ENCODE measurements at regions not wholly inside any gene's neighbourhood (a gene's known extent, or its start where the extent isn't known, plus 50 kb on each side); places are given as distances from the start of the nearest gene placed in this dataset.

- Histone ChIP-seq H3K4me3 (ENCODE audit: low read depth, low read length) (no peak overlapping the region), H3K36me3 (ENCODE audit: control insufficient read depth in 2 of 2, insufficient read depth in 1 of 2, low read length in 2 of 2) (no peaks in the 10 kb centered on the region), H3K9me3 (ENCODE audit: control insufficient read depth, insufficient read depth, low read depth, low read length) (no peaks in the 10 kb centered on the region), H3K4me1 (ENCODE audit: control insufficient read depth, insufficient read depth, low read length) (no peaks in the 10 kb centered on the region; the same call in 1 of the 2 replicates), H3K27ac (ENCODE audit: extremely low read depth, low read depth, low read length) (no peak overlapping the region)
- TF ChIP-seq ZNF350 (tag by site-specific recombination; IDR thresholded peaks at IDR 0.05) (no peak), ZNF521 (tag by site-specific recombination; IDR thresholded peaks at IDR 0.05) (no peak), ZNF701 (tag by site-specific recombination; IDR thresholded peaks at IDR 0.05) (no peak), ZNF398 (tag by site-specific recombination; IDR thresholded peaks at IDR 0.05) (no peak), ZNF843 (tag by site-specific recombination; IDR thresholded peaks at IDR 0.05) (no peak), ZNF112 (tag by site-specific recombination; IDR thresholded peaks at IDR 0.05) (no peak), KLF10 (tag by site-specific recombination; IDR thresholded peaks at IDR 0.05) (no peak), ZBTB48 (tag by site-specific recombination; IDR thresholded peaks at IDR 0.05) (no peak), ZNF266 (tag by site-specific recombination; IDR thresholded peaks at IDR 0.05; ENCODE audit: low read depth) (no peak), GFI1B (tag by site-specific recombination; IDR thresholded peaks at IDR 0.05) (no peak), ZNF830 (tag by site-specific recombination; IDR thresholded peaks at IDR 0.05; ENCODE audit: low read depth) (no peak), ZSCAN16 (tag by site-specific recombination; IDR thresholded peaks at IDR 0.05) (no peak), ZNF626 (tag by site-specific recombination; IDR thresholded peaks at IDR 0.05) (no peak), ZNF777 (tag by site-specific recombination; IDR thresholded peaks at IDR 0.05; ENCODE audit: borderline replicate concordance) (no peak), GLIS1 (tag by site-specific recombination; IDR thresholded peaks at IDR 0.05) (no peak), MEIS1 (CRISPR knock-in tag; IDR thresholded peaks at IDR 0.05; ENCODE audit: borderline replicate concordance) (no peak), KLF1 (tag by site-specific recombination; IDR thresholded peaks at IDR 0.05) (no peak), KLF8 (tag by site-specific recombination; IDR thresholded peaks at IDR 0.05) (no peak)
- TF ChIP-seq, protein P1, sequence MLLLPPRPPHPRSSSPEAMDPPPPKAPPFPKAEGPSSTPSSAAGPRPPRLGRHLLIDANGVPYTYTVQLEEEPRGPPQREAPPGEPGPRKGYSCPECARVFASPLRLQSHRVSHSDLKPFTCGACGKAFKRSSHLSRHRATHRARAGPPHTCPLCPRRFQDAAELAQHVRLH (tag by site-specific recombination; IDR thresholded peaks at IDR 0.05) = no peak
- ChIA-PET CTCF (interaction anchor here (0.7 to 0.8 kb wide), 2 partner anchors 260 to 1600 kb away, joined by 3 read pairs; no protein-coding TSS in a partner anchor), POLR2A (no interaction called here)
These were observed 322.5 kb downstream of the BMP2 start for GRCh38 chr20:7090001-7090400.

GRCh38 chr20:7090811-7091210 is 323.3 kb downstream of the BMP2 start:
- no peaks in the 10 kb centered on the region for H3K9me3 ChIP-seq (ENCODE audit: control insufficient read depth, insufficient read depth, low read depth, low read length)
- CTCF ChIA-PET = interaction anchor here (0.6 to 1.1 kb wide), 4 partner anchors 71 to 1599 kb away, joined by 3 read pairs; no protein-coding TSS in a partner anchor

DNA sequence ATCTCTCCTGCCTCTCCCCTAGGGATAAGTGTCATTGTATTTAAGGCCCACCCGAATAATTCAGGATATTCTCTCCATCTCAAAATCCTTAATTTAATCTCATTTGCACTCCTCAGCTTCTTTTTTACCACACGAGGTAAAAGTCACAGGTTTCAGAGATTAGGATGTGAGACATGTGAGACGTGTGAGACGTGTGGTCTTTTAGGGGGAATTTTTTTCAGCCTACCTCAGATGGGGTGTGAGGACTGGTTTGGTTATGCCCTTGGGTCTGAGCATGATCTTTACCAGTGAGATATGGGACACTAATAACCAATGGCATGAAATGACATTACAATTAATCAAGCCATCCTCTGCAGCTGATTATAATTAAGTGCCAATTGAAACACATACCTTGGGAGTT is 324.2 kb downstream of the BMP2 start:
- H3K36me3 ChIP-seq (ENCODE audit: control insufficient read depth in 2 of 2, insufficient read depth in 1 of 2, low read length in 2 of 2) = no peaks in the 10 kb centered on the region
- no peaks in the 10 kb centered on the region for H3K4me1 ChIP-seq (ENCODE audit: control insufficient read depth, insufficient read depth, low read length)
- ChIA-PET POLR2A (no interaction called here), CTCF (interaction anchor here (0.6 to 1.1 kb wide), 4 partner anchors 71 to 1084 kb away, joined by 3 read pairs; no protein-coding TSS in a partner anchor)
- H3K27ac ChIP-seq (ENCODE audit: extremely low read depth, low read depth, low read length) = no peak overlapping the region
- H3K4me3 ChIP-seq (ENCODE audit: low read depth, low read length) = no peak overlapping the region
- H3K9me3 ChIP-seq (ENCODE audit: control insufficient read depth, insufficient read depth, low read depth, low read length) = no peaks in the 10 kb centered on the region
- no peak for TF ChIP-seq RBAK (tag by site-specific recombination; IDR thresholded peaks at IDR 0.05)
- no peak for TF ChIP-seq ZBTB8A (tag by site-specific recombination; IDR thresholded peaks at IDR 0.05)
- no peak for TF ChIP-seq ZNF704 (tag by site-specific recombination; IDR thresholded peaks at IDR 0.05)
- TF ChIP-seq ZNF658 (tag by site-specific recombination; IDR thresholded peaks at IDR 0.05) = no peak
- no peak for TF ChIP-seq ZNF600 (tag by site-specific recombination; IDR thresholded peaks at IDR 0.05)
- no peak for TF ChIP-seq ZNF37A (tag by site-specific recombination; IDR thresholded peaks at IDR 0.05)
- TF ChIP-seq ZNF664 (tag by site-specific recombination; IDR thresholded peaks at IDR 0.05) = no peak
- TF ChIP-seq, protein P2, sequence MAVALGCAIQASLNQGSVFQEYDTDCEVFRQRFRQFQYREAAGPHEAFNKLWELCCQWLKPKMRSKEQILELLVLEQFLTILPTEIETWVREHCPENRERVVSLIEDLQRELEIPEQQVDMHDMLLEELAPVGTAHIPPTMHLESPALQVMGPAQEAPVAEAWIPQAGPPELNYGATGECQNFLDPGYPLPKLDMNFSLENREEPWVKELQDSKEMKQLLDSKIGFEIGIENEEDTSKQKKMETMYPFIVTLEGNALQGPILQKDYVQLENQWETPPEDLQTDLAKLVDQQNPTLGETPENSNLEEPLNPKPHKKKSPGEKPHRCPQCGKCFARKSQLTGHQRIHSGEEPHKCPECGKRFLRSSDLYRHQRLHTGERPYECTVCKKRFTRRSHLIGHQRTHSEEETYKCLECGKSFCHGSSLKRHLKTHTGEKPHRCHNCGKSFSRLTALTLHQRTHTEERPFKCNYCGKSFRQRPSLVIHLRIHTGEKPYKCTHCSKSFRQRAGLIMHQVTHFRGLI (tag by site-specific recombination; IDR thresholded peaks at IDR 0.05) = no peak
- TF ChIP-seq MYNN (tag by site-specific recombination; IDR thresholded peaks at IDR 0.05; ENCODE audit: borderline replicate concordance) = no peak
- TF ChIP-seq ZNF654 (tag by site-specific recombination; IDR thresholded peaks at IDR 0.05; ENCODE audit: low read depth) = no peak

More at GRCh38 chr20:7090811-7091210, 323.3 kb downstream of the BMP2 start:
- POLR2A ChIA-PET = no interaction called here
- TF ChIP-seq ZBTB7A (tag by site-specific recombination; IDR thresholded peaks at IDR 0.05; ENCODE audit: low read depth) (no peak), ZFP37 (tag by site-specific recombination; IDR thresholded peaks at IDR 0.05) (no peak), ZNF514 (tag by site-specific recombination; IDR thresholded peaks at IDR 0.05) (no peak), ZNF664 (tag by site-specific recombination; IDR thresholded peaks at IDR 0.05) (no peak)
- H3K4me1 ChIP-seq (ENCODE audit: control insufficient read depth, insufficient read depth, low read length) = no peaks in the 10 kb centered on the region; the same call in 1 of the 2 replicates
- H3K4me3 ChIP-seq (ENCODE audit: low read depth, low read length) = no peak overlapping the region
- H3K36me3 ChIP-seq (ENCODE audit: control insufficient read depth in 2 of 2, insufficient read depth in 1 of 2, low read length in 2 of 2) = no peaks in the 10 kb centered on the region
- no peak overlapping the region for H3K27ac ChIP-seq (ENCODE audit: extremely low read depth, low read depth, low read length)
